Activated CD4-positive, alpha-beta T cell treated with anti-CD3 and anti-CD28 coated beads for 24 hours (primary cell): ENCODE measurements at regions not wholly inside any gene's neighbourhood (a gene's known extent, or its start where the extent isn't known, plus 50 kb on each side); places are given as distances from the start of the nearest gene placed in this dataset.
"Not testable (repeated sequence)": the region's sequence is repeated elsewhere in the genome, so short reads cannot be mapped to it uniquely, and the experiment has no call there.

ENCODE experiments used
- DNase-seq, 2 donors: peaks; one replicate each; pipeline ENCODE4 v3.0.0-alpha.2; 2020; ENCODE audit warnings: low read depth in 2 of 2

DNA sequence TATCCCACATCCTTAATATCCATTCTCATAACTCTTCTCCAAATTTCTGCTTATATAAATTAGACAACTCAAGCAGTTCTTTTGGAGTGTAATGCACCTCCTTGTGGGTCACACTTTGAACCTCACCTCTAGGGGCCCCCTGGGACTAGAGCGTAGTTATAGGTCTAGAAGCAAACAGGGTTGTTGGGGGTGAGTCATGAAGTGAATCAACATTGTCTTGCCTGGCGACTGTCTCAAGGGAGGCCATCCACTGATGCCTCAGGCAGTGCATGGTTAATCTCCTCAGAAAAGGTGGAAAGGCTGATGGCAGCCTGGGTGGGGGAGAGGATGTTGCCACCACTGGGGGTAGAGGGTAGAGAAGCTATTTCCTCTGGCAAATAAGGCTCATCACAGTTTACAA is 129.1 kb downstream of the TNFRSF21 start:
- no peak for DNase-seq

- DNase-seq, result no peak
Measured at GRCh38 chr6:47179286-47179685, 130.4 kb downstream of the TNFRSF21 start.

DNA sequence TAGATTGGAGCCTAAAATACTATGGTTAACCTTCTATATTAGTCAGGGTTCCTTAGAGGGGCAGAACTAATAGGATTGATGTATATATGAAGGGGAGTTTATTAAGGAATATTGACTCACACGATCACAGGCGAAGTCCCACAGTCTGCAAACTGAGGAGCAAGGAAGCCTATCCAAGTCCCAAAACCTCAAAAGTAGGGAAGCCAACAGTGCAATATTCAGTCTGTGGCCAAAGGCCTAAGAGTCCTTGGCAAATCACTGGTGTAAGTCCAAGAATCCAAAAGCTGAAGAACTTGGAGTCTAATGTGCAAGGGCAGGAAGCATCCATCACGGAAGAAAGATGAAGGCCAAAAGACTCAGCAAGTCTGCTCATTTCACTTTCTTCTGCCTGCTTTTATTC is 133.5 kb upstream of the ADGRF1 start:
- DNase-seq, result no peak

- DNase-seq, result no peak
Measured at GRCh38 chr6:47174502-47175023, 132.4 kb upstream of the ADGRF1 start.

DNA sequence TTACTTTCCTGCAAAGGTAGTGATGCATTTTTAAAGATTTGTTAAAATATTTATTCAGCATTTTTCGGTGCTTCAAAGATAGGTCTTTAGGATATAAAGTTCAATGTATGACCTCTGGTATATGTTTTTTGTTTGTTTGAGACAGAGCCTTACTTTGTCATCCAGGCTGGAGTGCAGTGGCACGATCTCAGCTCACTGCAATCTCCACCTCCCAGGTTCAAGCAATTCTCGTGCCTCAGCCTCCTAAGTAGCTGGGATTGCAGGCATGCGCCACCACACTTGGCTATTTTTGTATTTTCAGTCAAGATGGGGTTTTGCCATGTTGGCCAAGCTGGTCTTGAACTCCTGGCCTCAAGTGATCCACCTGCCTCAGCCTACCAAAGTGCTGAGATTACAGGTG is 131.9 kb upstream of the ADGRF1 start:
- DNase-seq, result not testable (repeated sequence)

DNA sequence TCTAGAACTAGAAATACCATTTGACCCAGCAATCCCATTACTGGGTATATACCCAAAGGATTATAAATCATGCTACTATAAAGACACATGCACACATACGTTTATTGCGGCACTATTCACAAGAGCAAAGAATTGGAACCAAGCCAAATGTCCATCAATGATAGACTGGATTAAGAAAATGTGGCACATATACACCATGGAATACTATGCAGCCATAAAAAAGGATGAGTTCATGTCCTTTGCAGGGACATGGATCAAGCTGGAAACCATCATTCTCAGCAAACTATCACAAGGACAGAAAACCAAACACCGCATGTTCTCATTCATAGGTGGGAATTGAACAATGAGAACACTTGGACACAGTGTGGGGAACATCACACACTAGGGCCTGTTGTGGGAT is 131.0 kb upstream of the ADGRF1 start:
- not testable (repeated sequence) for DNase-seq

DNA sequence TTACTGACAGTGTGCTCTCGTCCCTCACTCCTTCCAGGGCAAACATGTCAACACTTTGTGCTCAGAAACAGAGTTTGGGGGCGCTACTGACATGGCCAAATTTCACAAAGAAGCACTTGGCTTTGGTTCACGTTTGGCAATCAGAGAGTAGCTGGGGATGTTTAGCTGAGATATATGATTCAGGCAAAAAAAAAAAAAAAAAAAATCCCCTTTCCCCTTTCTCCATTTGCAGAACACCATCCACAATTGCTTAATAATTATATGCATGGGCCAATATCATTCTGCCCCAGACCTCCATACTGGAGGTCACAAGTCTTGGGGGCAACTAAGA is 128.4 kb upstream of the ADGRF1 start:
- no peak for DNase-seq

GRCh38 chr6:47169785-47170616 is 127.9 kb upstream of the ADGRF1 start:
- no peak for DNase-seq

DNA sequence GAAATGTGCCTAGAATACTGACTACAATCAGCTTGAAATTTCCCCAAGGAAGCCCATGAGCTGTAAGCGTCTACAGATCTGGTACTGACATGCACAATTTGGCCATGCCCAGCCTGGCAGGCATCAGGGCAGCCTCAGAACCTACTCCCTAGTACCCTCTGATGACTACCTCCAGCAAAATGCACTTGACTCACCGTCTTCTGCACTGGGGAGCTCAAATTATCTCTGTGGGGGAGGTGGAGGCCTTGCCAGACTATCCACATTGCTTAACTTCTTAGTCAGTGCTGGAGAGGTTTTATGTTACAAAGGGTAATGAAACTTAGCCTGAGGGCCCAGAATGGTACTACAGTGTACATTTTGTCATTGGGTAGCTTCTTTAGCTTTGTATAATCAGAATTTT is 126.0 kb upstream of the ADGRF1 start:
- no peak for DNase-seq

GRCh38 chr6:47165918-47166317 is 123.8 kb upstream of the ADGRF1 start:
- no peak for DNase-seq

DNA sequence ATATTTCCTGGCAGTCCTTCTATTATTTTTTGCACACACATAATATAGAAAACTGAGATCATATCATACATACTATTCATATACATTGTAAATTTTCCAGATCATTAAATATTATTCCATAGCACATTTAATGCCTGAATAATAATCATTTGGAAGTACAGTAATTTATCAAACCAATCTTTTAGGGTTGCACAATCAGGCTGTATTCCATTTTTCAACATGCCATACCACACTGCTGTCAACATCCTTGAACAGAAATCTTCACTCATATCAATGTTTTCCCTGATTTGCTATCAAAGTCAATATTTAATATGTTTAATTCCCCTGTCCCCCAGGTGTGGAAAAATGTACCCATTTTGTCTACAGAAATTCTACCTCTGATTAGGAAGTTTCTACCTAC is 122.7 kb upstream of the ADGRF1 start:
- no peak for DNase-seq

DNA sequence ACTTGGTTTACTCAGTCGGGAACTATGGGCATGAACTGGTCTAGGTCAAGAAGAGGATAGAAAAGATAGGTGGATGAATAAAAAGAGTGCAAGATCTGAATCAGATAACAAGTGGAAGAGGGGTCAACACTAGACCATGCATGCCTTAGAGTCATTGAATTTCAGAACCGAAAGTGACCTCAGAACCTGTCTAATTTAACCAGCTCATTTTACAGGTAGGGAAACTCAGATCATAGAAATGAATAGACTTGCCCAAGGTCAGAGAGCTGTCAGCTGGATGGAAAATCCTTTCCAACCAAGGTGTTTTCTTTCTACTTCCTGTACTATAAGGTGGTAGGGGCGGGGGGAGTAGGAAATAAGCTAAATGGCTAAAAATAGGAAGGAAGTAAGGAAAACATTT is 121.4 kb upstream of the ADGRF1 start:
- no peak for DNase-seq

- DNase-seq, result no peak
Measured at GRCh38 chr6:47162793-47163192, 120.7 kb upstream of the ADGRF1 start.

DNA sequence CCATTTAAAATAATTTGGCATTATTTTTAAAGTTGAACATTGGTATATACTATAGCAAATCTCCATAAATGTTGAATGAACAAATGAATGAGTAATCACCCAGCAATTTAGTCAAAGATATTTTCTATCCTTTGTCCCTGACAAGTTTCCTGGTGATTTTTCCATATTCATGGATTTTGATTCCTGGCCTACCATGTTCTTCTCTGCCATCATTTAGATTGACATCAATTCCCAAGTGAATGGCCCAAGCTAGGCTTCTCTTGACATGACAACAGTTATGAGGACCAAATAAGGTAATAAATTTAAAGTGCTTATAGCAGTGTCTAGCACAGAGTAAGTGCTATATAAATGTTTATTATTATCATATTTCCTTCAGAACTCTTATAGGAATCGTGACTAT is 120.1 kb upstream of the ADGRF1 start:
- no peak for DNase-seq

DNA sequence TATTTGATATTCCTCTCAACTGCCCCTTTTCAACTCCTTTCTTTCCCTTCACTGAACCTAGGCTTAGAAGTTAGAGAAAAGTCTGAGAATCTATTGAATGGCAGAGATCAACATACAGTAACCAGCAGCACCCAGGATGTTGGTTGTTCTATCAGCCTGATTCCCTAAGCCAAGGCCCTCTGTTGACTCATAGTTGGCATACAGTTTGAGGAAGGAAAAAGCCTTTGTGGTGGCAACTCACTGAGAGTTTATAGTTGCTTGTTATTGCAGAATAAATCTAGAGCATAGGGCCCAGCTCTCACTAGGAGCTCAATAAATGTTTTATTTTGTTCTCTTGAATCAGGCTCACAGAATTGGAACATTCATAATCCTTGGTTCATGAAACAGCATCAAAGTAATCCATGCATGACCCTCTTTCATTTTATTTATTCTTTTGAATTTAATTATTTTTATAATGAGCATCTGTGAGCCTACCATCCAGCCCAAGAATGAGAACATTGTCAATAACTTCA is 119.1 kb upstream of the ADGRF1 start:
- no peak for DNase-seq

- no peak for DNase-seq
Measured at GRCh38 chr6:47160702-47161101, 118.6 kb upstream of the ADGRF1 start.

DNA sequence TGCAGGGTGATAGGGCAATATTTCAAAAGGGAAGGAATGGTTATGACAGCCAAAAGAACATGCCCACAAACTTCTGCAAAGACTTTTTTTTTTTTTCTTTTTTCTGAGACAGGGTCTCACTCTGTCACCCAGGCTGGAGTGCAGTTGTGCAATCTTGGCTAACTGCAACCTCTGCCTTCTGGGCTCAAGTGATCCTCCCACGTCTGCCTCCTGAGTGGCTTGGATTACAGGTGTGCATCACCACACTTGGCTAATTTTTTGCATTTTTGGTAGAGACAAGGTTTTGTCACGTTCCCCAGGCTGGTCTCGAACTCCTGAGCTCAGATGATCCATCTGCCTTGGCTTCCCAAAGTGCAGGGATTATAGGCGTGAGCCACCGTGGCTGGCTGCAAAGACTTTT is 117.6 kb upstream of the ADGRF1 start:
- DNase-seq, result no peak

DNA sequence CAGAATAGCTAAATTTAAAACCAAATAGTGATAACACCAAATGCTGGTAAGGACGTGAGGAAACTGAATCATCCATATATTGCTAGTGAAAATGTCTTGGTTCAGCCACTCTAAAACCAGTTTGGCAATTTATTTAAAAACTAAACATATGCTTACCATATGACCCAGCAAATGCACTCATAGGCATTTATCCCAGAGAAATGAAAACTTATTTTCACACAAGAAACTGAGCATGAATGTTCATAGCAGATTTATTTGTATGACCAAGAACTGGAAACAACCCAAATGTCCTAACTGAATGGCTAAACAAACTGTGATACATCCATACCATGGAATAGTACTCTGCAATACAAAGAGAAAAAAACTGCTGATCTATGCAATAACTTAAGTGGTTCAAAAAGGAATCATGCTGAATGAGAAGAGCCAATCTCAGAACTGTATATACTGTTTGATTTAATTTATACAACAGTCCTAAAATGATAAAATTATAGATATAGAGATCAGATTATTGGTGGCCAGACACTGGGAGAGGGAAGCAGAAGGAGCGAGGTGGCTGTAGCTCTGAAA is 115.6 kb upstream of the ADGRF1 start:
- DNase-seq, result no peak

DNA sequence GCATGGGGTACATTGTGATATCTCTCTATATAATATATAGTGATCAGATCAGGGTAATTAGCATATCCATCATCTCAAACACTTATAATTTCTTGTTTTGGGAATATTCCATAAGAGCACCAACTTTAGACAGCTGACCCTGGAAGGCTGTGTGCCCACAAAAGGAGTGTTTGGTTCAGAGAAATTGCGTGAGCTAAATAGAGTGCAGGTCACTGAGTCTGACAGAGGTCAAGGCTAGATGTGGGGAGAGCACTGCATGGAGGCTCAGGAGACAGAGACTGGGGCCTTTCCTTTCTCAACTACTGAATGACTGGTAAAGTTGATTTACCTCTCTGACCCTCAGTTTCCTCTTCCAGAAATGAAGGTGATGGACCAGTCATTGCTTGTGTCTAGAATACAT is 114.9 kb upstream of the ADGRF1 start:
- DNase-seq, result no peak

DNA sequence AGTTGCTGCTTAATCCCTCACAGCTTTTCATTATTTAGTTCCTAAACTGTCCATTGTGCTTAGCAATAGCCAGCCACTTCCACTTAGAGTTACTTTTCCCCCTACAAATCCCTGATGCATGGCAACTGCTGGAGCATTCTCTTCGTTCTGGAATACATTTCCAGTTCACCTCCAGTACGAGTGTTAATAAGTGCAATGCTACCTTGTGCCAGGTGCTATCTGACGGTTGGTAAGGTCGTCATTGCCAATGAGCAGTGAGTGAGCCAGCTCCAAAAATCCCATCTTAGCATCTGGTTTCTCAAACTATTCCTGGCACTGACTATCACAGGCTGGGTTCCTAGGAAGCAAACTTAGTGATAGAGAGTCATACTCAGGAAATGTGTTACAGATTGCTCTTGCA is 114.1 kb upstream of the ADGRF1 start:
- no peak for DNase-seq

DNA sequence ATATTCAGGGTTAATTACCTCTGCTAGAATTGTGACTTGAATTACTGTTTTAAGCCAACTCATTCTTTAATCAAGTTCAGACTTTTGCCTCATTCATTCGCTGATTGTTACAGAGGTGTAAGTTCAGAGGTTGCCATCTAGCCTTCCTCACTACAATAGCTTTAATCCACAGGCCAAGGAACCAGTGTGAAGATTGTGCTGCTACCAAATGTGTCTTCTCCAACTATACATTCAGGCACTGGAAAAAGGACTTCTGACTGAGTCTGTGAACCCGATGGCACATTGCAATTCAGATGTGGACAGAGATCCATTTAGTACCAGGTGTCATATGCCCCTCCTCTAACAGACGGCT is 111.2 kb upstream of the ADGRF1 start:
- DNase-seq, result no peak

DNA sequence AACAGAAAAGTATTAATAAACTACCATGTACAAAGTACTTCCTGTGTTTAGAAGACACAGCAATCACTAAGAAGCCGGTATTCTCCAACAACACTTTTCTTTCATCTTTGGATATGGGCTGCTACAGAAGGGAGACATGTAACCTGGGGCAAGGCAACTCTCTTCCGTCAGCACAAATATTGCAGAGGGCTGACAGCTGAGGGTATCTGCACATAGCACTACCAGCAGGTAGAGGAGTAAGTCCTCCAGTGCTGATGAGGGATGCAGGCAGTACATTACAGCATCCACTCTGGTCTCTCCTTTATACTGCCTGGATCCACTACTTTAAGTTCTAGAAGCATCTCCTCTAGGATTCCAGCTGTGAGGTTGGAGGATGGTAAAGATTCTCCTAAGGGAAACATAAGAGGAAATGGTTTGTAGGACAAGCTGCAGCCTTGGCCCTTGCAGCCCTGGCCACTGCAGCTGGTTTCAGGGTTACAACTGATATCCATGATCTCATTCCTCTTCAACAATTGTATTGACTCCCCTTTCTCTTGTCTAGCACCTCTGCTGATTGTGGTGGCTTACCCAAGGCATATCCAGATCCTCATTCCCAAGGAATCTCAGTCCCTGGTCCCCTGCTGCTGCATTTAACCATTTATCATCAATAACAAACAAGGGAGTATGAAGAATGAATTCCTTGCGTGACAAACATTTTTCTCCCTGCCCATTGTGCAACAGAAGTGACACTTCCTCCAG is 110.7 kb upstream of the ADGRF1 start:
- DNase-seq, result no peak
